UCSD-AML1 (cell line): ENCODE measurements at regions not wholly inside any gene's neighbourhood (a gene's known extent, or its start where the extent isn't known, plus 50 kb on each side); places are given as distances from the start of the nearest gene placed in this dataset.
"Not testable (repeated sequence)": the region's sequence is repeated elsewhere in the genome, so short reads cannot be mapped to it uniquely, and the experiment has no call there.

Experiments used
- DNase-seq: peaks from one replicate; lab custom pipeline; 2025; ENCODE audit not compliant: unreplicated experiment; lab: John Stamatoyannopoulos, UW

DNA sequence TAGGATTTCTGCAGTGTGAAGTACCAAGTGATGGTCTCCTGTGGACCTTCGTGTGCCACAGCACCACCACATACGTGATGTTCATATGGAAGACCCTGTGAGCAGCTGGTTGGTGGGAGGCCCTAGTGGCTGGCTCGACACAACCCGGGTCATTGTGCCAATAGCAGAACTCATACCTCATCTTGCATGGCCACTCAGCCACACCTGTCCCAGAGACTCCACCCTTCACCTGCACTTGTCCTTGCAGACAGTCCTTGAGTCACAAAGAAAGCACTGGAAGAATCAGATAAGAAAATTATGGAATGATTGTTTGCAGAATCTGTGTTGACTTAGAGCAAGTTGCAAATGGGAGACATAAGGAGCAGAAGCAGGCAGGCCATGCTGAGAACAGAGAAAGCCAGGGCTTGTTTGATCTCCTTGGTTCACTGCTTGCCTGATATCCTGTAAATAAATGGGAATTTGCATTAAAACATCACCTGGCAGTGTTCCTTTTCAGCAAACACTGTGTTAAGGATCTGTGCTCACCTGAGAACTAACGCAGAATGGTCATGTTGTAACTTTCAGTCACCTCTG, 307.7 kb downstream of the SIPA1L2 start:
- DNase-seq, result no peak

DNA sequence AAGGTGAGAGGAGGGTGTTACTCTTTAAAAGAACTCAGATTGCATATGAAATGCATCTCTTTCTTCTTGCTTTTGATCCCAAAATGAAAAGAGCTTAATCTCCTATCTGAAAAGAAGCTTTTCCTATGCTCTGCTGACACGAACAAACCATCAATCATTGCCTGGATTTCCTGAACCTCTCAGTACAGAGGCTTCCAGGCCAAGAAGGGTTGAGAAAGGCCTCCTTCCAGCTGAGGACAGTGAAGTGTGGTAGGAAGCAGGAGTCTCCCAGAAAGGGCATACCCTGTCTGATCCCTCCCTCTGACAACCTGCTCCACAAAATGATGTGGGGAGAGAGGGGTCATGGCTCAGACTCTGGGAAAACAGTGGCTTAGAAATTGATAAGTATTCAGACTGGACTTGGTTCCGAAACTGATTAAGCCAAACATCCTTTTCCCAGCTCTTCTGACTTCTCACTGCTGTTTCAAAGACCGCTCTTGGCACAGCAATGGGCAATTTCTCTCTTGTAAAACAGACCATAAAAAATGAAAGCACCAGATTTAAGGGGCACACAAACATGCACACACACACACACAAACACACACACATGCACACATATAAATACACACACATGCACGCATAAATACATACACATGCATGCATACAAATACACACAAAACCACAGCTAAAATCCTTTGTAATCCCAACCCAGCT, 310.3 kb downstream of the SIPA1L2 start:
- DNase-seq, result no peak

GRCh38 chr1:232319072-232319471, 310.9 kb downstream of the SIPA1L2 start:
- DNase-seq, result no peak

DNA sequence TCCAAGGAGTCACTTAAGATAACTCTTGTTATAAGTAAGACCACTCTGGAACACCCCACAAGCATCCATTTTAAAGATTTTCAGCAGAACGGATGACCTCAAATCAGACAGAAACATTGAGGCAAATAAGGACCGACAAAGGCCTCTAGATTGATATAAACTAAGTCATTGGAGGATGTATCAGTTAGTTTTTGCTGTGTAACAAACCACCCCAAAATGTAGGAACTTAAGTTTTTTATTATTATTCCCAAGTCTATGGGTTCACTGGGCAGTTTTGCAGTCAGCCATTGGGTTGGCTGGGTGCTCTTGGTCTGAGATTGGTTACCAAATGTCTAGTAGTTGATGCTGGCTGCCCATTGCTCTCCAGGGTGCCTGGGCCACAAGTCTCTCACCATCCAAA, 311.8 kb downstream of the SIPA1L2 start:
- no peak for DNase-seq

GRCh38 chr1:232317350-232317749, 312.6 kb downstream of the SIPA1L2 start:
- no peak for DNase-seq

DNA sequence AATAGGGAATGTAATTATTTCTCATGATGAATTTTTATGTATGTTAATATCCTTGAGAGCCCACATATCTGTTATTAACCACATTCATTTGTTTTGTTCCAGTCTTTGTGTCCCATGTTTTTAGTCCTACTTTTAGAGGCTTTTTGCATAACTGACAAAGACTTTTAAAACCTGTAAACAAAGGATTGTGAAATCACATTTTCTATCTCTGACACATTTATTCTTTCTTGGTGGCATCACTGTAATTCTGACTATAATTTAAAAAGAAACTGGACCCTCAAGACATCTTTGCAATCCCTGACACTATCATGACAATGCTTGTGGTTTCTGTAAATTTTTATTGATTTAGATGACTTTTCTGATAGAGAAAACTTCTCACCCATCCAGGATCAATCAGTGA, 313.1 kb downstream of the SIPA1L2 start:
- DNase-seq, result no peak

DNA sequence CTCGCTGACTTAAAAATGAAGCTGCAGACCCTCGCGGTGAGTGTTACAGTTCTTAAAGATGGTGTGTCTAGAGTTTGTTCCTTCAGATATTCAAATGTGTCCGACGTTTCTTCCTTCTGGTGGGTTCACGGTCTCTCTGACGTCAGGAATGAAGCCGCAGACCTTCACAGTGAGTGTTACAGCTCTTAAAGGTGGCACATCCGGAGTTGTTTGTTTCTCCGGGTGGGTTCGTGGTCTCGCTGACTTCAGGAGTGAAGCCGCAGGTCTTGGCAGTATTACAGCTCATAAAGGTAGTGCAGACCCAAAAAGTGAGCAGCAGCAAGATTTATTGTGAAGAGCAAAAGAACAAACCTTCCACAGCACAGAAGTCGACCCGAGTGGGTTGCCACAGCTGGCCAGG, 316.1 kb downstream of the SIPA1L2 start:
- DNase-seq, result not testable (repeated sequence)

GRCh38 chr1:232310541-232310940, 319.4 kb downstream of the SIPA1L2 start:
- DNase-seq, result no peak

DNA sequence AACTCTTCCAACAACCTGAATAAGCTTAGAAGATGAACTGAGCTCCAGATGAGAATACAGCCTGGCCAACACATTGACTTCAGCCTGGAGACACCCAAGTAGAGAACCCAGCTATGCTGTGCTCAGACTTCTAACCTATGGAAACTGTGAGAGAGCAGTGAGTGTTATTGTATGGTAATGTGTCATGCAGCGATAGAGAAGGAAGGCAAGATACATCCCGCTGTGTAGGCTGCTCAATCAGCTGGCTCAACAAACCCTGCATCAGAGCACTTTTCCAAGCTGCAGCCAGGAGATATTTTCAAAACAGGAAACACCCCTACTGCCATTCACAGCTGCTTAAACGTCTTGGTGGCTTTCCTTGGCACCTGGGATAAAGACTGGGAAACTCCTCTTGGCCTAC, 321.3 kb downstream of the SIPA1L2 start:
- no peak for DNase-seq

- no peak for DNase-seq
Observed at GRCh38 chr1:232307296-232308017, 322.5 kb downstream of the SIPA1L2 start.

DNA sequence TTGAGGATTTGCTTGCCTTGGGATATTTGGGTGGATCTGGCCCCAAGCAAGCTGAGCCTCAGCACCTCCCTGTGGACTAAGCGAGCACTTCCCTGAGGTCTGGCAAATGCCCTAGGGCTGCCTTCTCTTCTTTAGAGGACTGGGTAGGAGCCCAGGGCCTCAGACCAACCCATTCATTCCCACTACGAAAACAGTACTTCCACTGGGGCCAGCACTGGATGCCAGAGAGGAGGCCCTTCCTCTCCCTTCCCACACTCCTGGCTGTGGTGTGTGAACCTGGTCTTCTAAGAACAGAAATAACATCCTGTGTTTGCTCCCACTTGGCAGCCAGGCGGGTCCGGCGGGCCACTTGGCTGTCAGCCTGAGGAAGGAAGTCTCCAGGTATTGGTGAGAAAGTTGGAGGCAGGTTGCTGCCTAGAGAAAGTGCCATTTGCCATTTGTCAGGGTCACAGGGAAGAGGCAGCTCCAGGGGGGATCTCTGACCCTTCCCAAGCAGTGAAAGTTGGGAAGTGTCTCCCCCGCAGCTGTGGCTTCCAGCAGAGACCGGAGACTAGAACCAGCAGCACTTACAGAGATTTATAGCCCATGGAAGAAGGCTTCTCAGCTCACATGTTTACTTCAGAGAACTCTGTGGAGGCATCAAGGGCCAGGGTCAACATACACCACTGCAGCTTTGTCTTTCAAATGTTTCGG, 323.5 kb downstream of the SIPA1L2 start:
- DNase-seq, result no peak

DNA sequence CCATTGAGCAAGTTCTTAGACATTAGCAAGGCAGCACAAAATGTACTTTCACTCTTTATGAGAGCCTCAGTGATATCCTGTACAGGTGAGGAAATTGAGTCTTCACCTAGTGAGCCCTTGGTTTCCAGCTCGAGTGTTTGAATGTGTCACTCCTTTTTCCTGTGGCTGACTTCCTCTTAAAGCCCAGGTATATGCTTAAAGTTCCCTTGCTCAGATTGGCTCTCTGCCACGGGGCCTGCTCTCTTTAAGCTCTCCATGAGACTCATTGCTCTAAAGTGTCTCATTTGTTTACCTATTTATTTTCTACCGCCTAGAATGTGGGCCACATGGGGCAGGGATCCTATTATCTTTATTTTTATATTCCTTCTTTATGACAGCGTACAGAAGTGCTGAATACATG, 324.9 kb downstream of the SIPA1L2 start:
- no peak for DNase-seq

DNA sequence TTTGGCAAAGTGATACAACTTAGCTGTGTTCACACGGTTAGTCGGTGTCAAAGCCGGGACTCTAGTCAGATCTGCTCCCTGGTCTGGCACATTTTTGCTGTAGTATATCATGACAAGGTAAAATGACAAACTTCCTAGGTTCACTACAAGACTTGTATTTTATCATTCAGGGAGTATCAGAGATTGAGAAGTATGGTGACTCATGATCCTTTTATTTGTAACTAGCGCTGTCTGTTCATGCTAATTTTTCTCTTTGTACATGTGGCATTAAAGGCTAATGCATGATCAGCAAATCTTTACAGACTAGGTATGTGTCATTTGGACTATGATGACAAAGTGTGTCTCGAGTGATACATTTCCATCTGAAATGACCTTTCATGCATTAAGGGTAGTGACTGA, 326.7 kb downstream of the SIPA1L2 start:
- DNase-seq, result no peak

GRCh38 chr1:232302376-232303221, 327.3 kb downstream of the SIPA1L2 start:
- no peak for DNase-seq

GRCh38 chr1:232301246-232301645, 328.7 kb downstream of the SIPA1L2 start:
- DNase-seq, result no peak

GRCh38 chr1:232300466-232300865, 329.5 kb downstream of the SIPA1L2 start:
- no peak for DNase-seq

DNA sequence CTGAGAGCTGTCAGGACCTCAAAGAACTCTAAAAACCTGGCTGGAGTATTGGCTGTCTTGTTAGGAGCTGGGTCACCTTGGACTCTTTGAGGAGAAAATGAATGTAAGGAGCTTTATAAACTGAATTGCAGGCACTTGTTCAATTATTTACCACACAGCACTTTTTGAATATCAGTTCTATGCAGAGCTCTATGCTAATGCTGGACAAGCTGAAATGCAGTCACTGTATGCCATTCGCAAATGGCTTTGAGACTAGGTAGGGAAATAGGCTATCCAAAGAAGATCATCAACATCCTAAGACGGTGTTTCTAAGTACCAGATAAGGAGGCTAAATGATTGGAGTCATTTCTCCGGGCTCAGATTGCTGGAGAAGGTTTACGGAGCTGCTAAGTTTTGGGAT, 333.5 kb downstream of the SIPA1L2 start:
- DNase-seq, result no peak

DNA sequence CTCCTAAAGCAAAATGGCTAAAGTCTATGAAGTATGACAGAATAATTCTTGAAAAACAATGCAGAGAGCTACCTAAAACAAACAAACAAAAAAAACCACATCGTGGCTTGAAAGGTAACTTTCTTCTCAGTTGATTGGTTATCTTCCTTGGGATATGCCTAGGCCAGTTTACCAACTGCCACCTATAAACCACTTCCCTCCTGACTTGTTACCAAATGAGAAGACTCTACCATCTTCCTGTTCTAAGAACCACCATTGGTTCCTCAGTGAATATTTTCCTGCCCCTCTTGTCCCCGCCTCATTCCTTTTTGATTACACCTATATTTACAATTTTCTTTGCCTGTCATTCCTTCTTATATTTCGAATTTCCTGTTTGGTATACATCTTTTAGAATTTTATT, 336.6 kb downstream of the SIPA1L2 start:
- DNase-seq, result no peak

DNA sequence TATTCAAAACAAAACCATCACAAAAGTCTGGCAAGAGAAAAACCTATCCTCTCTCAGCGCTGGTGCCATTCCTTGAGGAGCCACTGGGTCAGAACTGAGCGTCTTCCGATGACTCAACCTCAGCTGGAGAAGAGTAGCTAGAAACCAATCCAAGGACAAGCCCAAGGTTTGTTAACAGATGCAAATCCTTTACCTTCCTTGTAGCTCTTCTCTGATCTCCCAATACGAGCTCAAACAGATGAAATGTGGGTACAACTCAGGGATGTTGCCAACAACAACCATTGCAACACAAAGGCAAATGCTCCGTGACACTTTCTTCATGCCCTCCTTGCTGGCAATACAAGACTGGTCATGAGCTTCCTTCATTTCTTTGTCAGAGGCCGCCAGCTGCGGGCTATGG, 337.1 kb downstream of the SIPA1L2 start:
- DNase-seq, result no peak

GRCh38 chr1:232292239-232292638, 337.7 kb downstream of the SIPA1L2 start:
- no peak for DNase-seq

GRCh38 chr1:232291681-232292080, 338.3 kb downstream of the SIPA1L2 start:
- DNase-seq, result no peak
